ENCODE measurements at regions not wholly inside any gene's neighbourhood (a gene's known extent, or its start where the extent isn't known, plus 50 kb on each side); places are given as distances from the start of the nearest gene placed in this dataset.

DNA sequence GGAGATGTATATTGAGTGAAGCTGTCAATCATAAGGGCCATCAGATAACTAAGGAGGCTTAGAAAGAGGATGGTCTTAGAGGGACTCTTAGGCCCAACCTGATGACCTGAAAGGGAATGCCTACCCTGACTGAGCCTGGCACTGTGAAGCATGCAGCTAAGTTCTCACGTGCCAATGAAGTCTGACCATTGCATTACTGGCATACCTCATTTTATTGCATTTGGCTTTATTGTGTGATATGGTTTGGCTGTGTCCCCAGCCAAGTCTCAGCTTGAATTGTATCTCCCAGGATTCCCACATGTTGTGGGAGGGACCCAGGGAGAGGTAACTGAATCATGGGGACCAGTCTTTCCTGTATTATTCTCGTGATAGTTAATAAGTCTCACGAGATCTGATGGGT, 421.6 kb upstream of the SGCD start:
- TF ChIP-seq ARNTL (CRISPR knock-in tag; IDR thresholded peaks at IDR 0.05; ENCODE audit: borderline replicate concordance, low read depth) (no peak), ZNF565 (CRISPR knock-in tag; conservative IDR thresholded peaks at IDR 0.05; ENCODE audit: low read depth) (no peak), OSR1 (CRISPR knock-in tag; IDR thresholded peaks at IDR 0.05) (no peak), ZFP30 (CRISPR knock-in tag; IDR thresholded peaks at IDR 0.05) (no peak), ISL1 (CRISPR knock-in tag; IDR thresholded peaks at IDR 0.05) (no peak), BACH2 (CRISPR knock-in tag; IDR thresholded peaks at IDR 0.05; ENCODE audit: borderline replicate concordance) (no peak)
- TF ChIP-seq, protein P1, sequence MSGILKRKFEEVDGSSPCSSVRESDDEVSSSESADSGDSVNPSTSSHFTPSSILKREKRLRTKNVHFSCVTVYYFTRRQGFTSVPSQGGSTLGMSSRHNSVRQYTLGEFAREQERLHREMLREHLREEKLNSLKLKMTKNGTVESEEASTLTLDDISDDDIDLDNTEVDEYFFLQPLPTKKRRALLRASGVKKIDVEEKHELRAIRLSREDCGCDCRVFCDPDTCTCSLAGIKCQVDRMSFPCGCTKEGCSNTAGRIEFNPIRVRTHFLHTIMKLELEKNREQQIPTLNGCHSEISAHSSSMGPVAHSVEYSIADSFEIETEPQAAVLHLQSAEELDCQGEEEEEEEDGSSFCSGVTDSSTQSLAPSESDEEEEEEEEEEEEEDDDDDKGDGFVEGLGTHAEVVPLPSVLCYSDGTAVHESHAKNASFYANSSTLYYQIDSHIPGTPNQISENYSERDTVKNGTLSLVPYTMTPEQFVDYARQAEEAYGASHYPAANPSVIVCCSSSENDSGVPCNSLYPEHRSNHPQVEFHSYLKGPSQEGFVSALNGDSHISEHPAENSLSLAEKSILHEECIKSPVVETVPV (CRISPR knock-in tag; IDR thresholded peaks at IDR 0.05), result no peak

Data from SK-N-SH treated with all-trans-retinoic acid at 6 μM for 48 hours (cell line).